Lung (tissue), 11 donors: ENCODE measurements at regions not wholly inside any gene's neighbourhood (a gene's known extent, or its start where the extent isn't known, plus 50 kb on each side); places are given as distances from the start of the nearest gene placed in this dataset.

Source experiments
- ATAC-seq: fragments of 200-7000 bp; cut with Tn5 transposase; one replicate; pipeline ENCODE4 v1.9.1; 2020; ENCODE audit warnings: moderate number of reproducible peaks; ENCODE audit not compliant: insufficient read depth, low FRiP score
- DNase-seq, 3 donors: peaks; one replicate each; pipeline ENCODE4 v3.0.0-alpha.2; 2013 to 2017
- H3K27ac ChIP-seq, 2 donors: one replicate each; pipeline ENCODE4 v1.5.1; 2013; ENCODE audit warnings: mild to moderate bottlenecking in 2 of 2, moderate library complexity in 2 of 2, control low read depth in 1 of 2, inconsistent platforms in 1 of 2, low read depth in 1 of 2, low read length in 1 of 2
- H3K27me3 ChIP-seq, 3 donors: one replicate each; pipeline ENCODE4 v1.5.1; 2013; ENCODE audit warnings: low read length in 2 of 3; ENCODE audit not compliant: control insufficient read depth in 3 of 3, insufficient read depth in 3 of 3
- H3K36me3 ChIP-seq, 4 donors: one replicate each; pipeline ENCODE4 v1.5.1; 2013; ENCODE audit warnings: low read length in 4 of 4, mild to moderate bottlenecking in 1 of 4, moderate library complexity in 1 of 4; ENCODE audit not compliant: control insufficient read depth in 4 of 4, insufficient read depth in 4 of 4
- H3K4me1 ChIP-seq, 5 donors: one replicate each; pipeline ENCODE4 v1.5.1; 2013; ENCODE audit warnings: low read length in 5 of 5, mild to moderate bottlenecking in 2 of 5, moderate library complexity in 1 of 5; ENCODE audit not compliant: control insufficient read depth in 5 of 5, insufficient read depth in 5 of 5
- H3K4me3 ChIP-seq: one replicate; pipeline ENCODE4 v1.5.1; 2013; ENCODE audit warnings: mild to moderate bottlenecking, control low read depth, moderate library complexity
- H3K9ac ChIP-seq, 2 donors: one replicate each; pipeline ENCODE4 v1.5.1; 2013; ENCODE audit warnings: low read length in 2 of 2, control low read depth in 1 of 2; ENCODE audit not compliant: insufficient read depth in 1 of 2
- H3K9me3 ChIP-seq, 4 donors: one replicate each; pipeline ENCODE4 v1.5.1; 2013; ENCODE audit warnings: low read length in 3 of 4, mild to moderate bottlenecking in 1 of 4, moderate library complexity in 1 of 4; ENCODE audit not compliant: control insufficient read depth in 4 of 4, insufficient read depth in 3 of 4
- CTCF ChIP-seq: IDR thresholded peaks from 2 replicates; pipeline ENCODE4 v1.5.1; 2012; ENCODE audit warnings: mild to moderate bottlenecking; ENCODE audit errors: control extremely low read depth, extremely low read depth
- WGBS, 2 donors: extraction: QIAGEN DNeasy Blood & Tissue Kit; methylation state at CpG; one replicate each; pipeline ENCODE4 v1.1.7; 2013; 5-methylcytosine and 5-hydroxymethylcytosine counted together
- donor health status: control.
- donor health status: control.
- donor health status: Bipolar disorder and iron deficiency.
- donor health status: healthy.
- donor health status: DM: yes; HTN: yes; CAD: no.

DNA sequence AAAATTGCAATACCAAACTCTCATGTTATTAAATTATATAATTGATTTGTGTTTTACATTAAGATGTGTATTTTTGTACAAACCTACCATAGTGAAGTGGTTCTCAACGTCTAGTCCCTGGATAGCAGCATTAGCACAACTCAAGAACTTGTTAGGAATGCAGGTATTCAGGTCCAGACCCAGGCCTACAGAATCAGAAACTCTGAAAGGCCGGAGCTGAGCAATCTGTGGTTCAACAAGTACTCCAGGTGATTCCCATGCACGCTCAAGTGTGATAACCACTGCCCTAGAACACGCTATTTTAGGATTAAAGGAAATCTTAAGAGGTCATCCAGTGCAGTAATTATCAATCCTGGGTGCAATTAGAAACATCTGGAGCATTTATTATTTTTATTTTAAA lies 456.3 kb downstream of the IRS2 start:
- Histone ChIP-seq H3K4me3 (no peak overlapping the region), H3K4me1 (peaks cover 0 to 5% (median 0%) of the 10 kb centered on the region in 5 donors), H3K27me3 (no peaks in the 10 kb centered on the region), H3K27ac (no peak overlapping the region), H3K36me3 (no peaks in the 10 kb centered on the region), H3K9me3 (no peaks in the 10 kb centered on the region), H3K9ac (no peak overlapping the region)
- WGBS, 2 donors = 49 to 58% methylated on average over 4 of the region's 4 CpGs
- ATAC-seq (no peak), DNase-seq (peak in 1 of 3 donors; percentile 5)
- no peak for TF ChIP-seq CTCF

- 92 to 93% methylated on average over 4 of the region's 4 CpGs for WGBS, 2 donors
- ATAC-seq = no peak
These were observed 457.2 kb downstream of the IRS2 start for GRCh38 chr13:109329175-109329574.

DNA sequence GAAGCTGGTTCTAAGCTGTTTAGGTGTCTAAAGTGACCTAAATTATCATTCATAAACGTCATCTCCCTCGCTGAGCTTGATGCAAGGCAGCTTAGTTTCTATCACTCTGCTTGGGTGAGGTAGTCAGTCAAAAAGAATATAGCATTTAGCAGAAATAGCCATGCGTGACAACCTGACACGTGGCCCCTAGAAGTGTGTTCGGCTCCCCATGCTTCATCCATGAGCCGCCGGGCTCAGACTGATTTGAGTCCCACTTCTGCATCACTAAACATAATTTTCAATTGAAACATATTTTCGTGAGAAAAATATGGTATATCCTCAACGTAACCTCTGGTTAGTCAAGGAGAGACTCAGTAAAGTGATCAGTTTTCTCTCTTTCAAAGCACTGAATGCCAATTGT lies 459.8 kb downstream of the IRS2 start:
- no peak for ATAC-seq
- Histone ChIP-seq H3K4me1 (no peaks in the 10 kb centered on the region), H3K9me3 (no peaks in the 10 kb centered on the region), H3K4me3 (no peak overlapping the region), H3K36me3 (no peaks in the 10 kb centered on the region), H3K27ac (no peak overlapping the region), H3K27me3 (no peaks in the 10 kb centered on the region), H3K9ac (no peak overlapping the region)
- 92 to 93% methylated on average over 9 of the region's 9 CpGs for WGBS, 2 donors
- no peak for DNase-seq
- no peak for TF ChIP-seq CTCF

More at GRCh38 chr13:109329175-109329574, 457.2 kb downstream of the IRS2 start:
- Histone ChIP-seq H3K27ac (no peak overlapping the region), H3K9me3 (no peaks in the 10 kb centered on the region), H3K4me3 (no peak overlapping the region), H3K9ac (no peak overlapping the region), H3K4me1 (peaks cover 0 to 5% (median 0%) of the 10 kb centered on the region in 5 donors), H3K36me3 (no peaks in the 10 kb centered on the region), H3K27me3 (no peaks in the 10 kb centered on the region)
- TF ChIP-seq CTCF = no peak
- DNase-seq = no peak

DNA sequence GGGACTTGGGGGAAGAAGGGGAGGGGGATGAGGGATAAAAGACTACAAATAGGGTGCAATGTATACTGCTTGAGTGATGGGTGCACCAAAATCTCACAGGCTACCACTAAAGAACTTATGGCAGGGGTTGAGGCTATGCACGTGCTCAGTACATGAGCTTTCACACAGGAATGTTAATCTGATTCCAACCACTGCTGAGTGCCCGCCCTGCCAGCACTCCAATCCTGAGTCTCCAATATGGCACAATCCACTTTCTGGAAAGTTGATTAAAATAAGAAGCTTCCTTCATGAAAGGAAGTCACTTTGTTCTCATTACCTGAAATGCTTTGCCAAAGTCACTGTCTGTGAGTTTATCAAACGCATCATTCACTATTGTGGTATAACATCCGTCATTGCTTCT lies 463.0 kb downstream of the IRS2 start:
- H3K4me3 ChIP-seq = no peak overlapping the region
- no peaks in the 10 kb centered on the region for H3K4me1 ChIP-seq
- H3K9me3 ChIP-seq = no peaks in the 10 kb centered on the region
- no peak overlapping the region for H3K9ac ChIP-seq
- no peak for TF ChIP-seq CTCF
- DNase-seq (no peak), ATAC-seq (no peak)
- H3K36me3 ChIP-seq = no peaks in the 10 kb centered on the region
- H3K27me3 ChIP-seq = no peaks in the 10 kb centered on the region
- WGBS, 2 donors = 84 to 94% methylated on average over 4 of the region's 4 CpGs
- H3K27ac ChIP-seq = no peak overlapping the region
